HFFc6 (cell line): ENCODE measurements at regions not wholly inside any gene's neighbourhood (a gene's known extent, or its start where the extent isn't known, plus 50 kb on each side); places are given as distances from the start of the nearest gene placed in this dataset.
"Not testable (repeated sequence)": the region's sequence is repeated elsewhere in the genome, so short reads cannot be mapped to it uniquely, and the experiment has no call there.

Experiments
- DNase-seq: peaks from one replicate; pipeline ENCODE4 v3.0.0-alpha.2; 2018
- H3K27ac Mint-ChIP-seq: 2 replicates; pipeline ENCODE4 v1.8.0; 2020; ENCODE audit warnings: mild to moderate bottlenecking, mixed read lengths
- H3K27me3 Mint-ChIP-seq: 2 replicates; pipeline ENCODE4 v1.8.0; 2021; ENCODE audit warnings: mild to moderate bottlenecking, moderate library complexity, mixed read lengths; ENCODE audit not compliant: insufficient read depth
- H3K36me3 Mint-ChIP-seq: 2 replicates; pipeline ENCODE4 v1.8.0; 2021; ENCODE audit warnings: low read depth, mixed read lengths
- H3K4me1 Mint-ChIP-seq: 2 replicates; pipeline ENCODE4 v1.8.0; 2020; ENCODE audit warnings: low read depth, mixed read lengths
- H3K4me3 Mint-ChIP-seq: 2 replicates; pipeline ENCODE4 v1.8.0; 2020; ENCODE audit warnings: mild to moderate bottlenecking, moderate library complexity, mixed read lengths
- H3K9me3 Mint-ChIP-seq: 2 replicates; pipeline ENCODE4 v1.8.0; 2020; ENCODE audit warnings: mild to moderate bottlenecking, mixed read lengths
- CTCF ChIP-seq: fragments of 200-600 bp; sonication (generic); IDR thresholded peaks from 2 replicates; pipeline ENCODE4 v1.5.0; 2021; ENCODE audit warnings: antibody characterized with exemption, mild to moderate bottlenecking

GRCh38 chr9:42370172-42370571, 186.7 kb downstream of the SPATA31A6 start:
- H3K36me3 Mint-ChIP-seq, H3K27ac Mint-ChIP-seq, H3K4me1 Mint-ChIP-seq, H3K27me3 Mint-ChIP-seq, H3K9me3 Mint-ChIP-seq, DNase-seq, H3K4me3 Mint-ChIP-seq: not testable (repeated sequence)

- H3K27ac Mint-ChIP-seq, H3K4me3 Mint-ChIP-seq, H3K36me3 Mint-ChIP-seq, H3K27me3 Mint-ChIP-seq, H3K9me3 Mint-ChIP-seq, DNase-seq, H3K4me1 Mint-ChIP-seq: not testable (repeated sequence)
Observed at GRCh38 chr9:42371417-42371816, 188.0 kb downstream of the SPATA31A6 start.

- not testable (repeated sequence) for DNase-seq, H3K27me3 Mint-ChIP-seq, H3K4me1 Mint-ChIP-seq, H3K4me3 Mint-ChIP-seq, H3K27ac Mint-ChIP-seq, H3K36me3 Mint-ChIP-seq
- peaks cover 18% of the 10 kb centered on the region for H3K9me3 Mint-ChIP-seq
Observed at GRCh38 chr9:42377530-42378417, 194.3 kb downstream of the SPATA31A6 start.

- Mint-ChIP-seq H3K4me1 (no peaks in the 10 kb centered on the region), H3K9me3 (peaks cover 18% of the 10 kb centered on the region), H3K27ac (no peak overlapping the region), H3K4me3 (no peak overlapping the region), H3K36me3 (no peaks in the 10 kb centered on the region), H3K27me3 (peaks cover 2% of the 10 kb centered on the region)
- DNase-seq, result no peak
- no peak for TF ChIP-seq CTCF
Observed at GRCh38 chr9:42378418-42378815, 195.0 kb downstream of the SPATA31A6 start.

GRCh38 chr9:42379602-42380001, 196.1 kb downstream of the SPATA31A6 start:
- not testable (repeated sequence) for H3K36me3 Mint-ChIP-seq, H3K27me3 Mint-ChIP-seq, H3K27ac Mint-ChIP-seq, DNase-seq, H3K4me1 Mint-ChIP-seq, H3K4me3 Mint-ChIP-seq
- peaks cover 18% of the 10 kb centered on the region for H3K9me3 Mint-ChIP-seq

GRCh38 chr9:42384585-42384984, 201.1 kb downstream of the SPATA31A6 start:
- not testable (repeated sequence) for DNase-seq, H3K27ac Mint-ChIP-seq, H3K4me1 Mint-ChIP-seq, H3K27me3 Mint-ChIP-seq, H3K36me3 Mint-ChIP-seq, H3K4me3 Mint-ChIP-seq
- H3K9me3 Mint-ChIP-seq, result peaks cover 14% of the 10 kb centered on the region

GRCh38 chr9:42385574-42386120, 202.2 kb downstream of the SPATA31A6 start:
- H3K9me3 Mint-ChIP-seq, result peaks cover 11% of the 10 kb centered on the region
- H3K4me3 Mint-ChIP-seq, DNase-seq, H3K27ac Mint-ChIP-seq, H3K4me1 Mint-ChIP-seq, H3K27me3 Mint-ChIP-seq, H3K36me3 Mint-ChIP-seq: not testable (repeated sequence)

- H3K27ac Mint-ChIP-seq, result no peak overlapping the region
- no peak for DNase-seq
- H3K36me3 Mint-ChIP-seq, result no peaks in the 10 kb centered on the region
- no peaks in the 10 kb centered on the region; the same call in none of the 2 replicates for H3K27me3 Mint-ChIP-seq
- no peak for TF ChIP-seq CTCF
- no peak overlapping the region for H3K4me3 Mint-ChIP-seq
- H3K9me3 Mint-ChIP-seq, result peaks cover 11% of the 10 kb centered on the region
- no peaks in the 10 kb centered on the region for H3K4me1 Mint-ChIP-seq
Observed at GRCh38 chr9:42386477-42386876, 203.0 kb downstream of the SPATA31A6 start.
